Liver (tissue), 3 donors: ENCODE measurements at regions not wholly inside any gene's neighbourhood (a gene's known extent, or its start where the extent isn't known, plus 50 kb on each side); places are given as distances from the start of the nearest gene placed in this dataset.

Experiments used
- CTCF ChIP-seq: fragments of 150-350 bp; IDR thresholded peaks from 2 replicates; pipeline ENCODE4 v1.5.1; 2017; ENCODE audit warnings: improper control_type of control experiment, low read depth, low read length; ENCODE audit not compliant: missing input control
- EGR1 ChIP-seq, 2 donors: IDR thresholded peaks; 2 replicates each; pipeline ENCODE4 v1.6.1; 2016 to 2018; ENCODE audit warnings: antibody characterized with exemption in 2 of 2, low read depth in 2 of 2
- FOXA1 ChIP-seq: IDR thresholded peaks from 2 replicates; pipeline ENCODE4 v1.6.1; 2016; ENCODE audit warnings: antibody characterized with exemption
- JUND ChIP-seq, 2 donors: IDR thresholded peaks; 2 replicates each; pipeline ENCODE4 v1.6.1; 2016; ENCODE audit warnings: antibody characterized with exemption in 2 of 2
- RAD21 ChIP-seq, 2 donors: IDR thresholded peaks; 2 replicates each; pipeline ENCODE4 v1.6.1; 2016; ENCODE audit warnings: antibody characterized with exemption in 2 of 2, mild to moderate bottlenecking in 2 of 2
- SP1 ChIP-seq: IDR thresholded peaks from 2 replicates; pipeline ENCODE4 v1.6.1; 2018; ENCODE audit warnings: antibody characterized with exemption, mild to moderate bottlenecking
- TAF1 ChIP-seq: conservative IDR thresholded peaks from 2 replicates; pipeline ENCODE4 v1.6.1; 2016; ENCODE audit warnings: antibody characterized with exemption, mild to moderate bottlenecking
- YY1 ChIP-seq: IDR thresholded peaks from 2 replicates; pipeline ENCODE4 v1.6.1; 2016; ENCODE audit warnings: antibody characterized with exemption, mild to moderate bottlenecking
- TF ChIP-seq, protein P1 (sequence below): IDR thresholded peaks from 2 replicates; pipeline ENCODE4 v1.6.1; 2016; ENCODE audit warnings: antibody characterized with exemption
- TF ChIP-seq, protein P2 (sequence below): IDR thresholded peaks from 2 replicates; pipeline ENCODE4 v1.6.1; 2016; ENCODE audit warnings: antibody characterized with exemption, mild to moderate bottlenecking
- donor health status: healthy.
- donor health status: healthy.

DNA sequence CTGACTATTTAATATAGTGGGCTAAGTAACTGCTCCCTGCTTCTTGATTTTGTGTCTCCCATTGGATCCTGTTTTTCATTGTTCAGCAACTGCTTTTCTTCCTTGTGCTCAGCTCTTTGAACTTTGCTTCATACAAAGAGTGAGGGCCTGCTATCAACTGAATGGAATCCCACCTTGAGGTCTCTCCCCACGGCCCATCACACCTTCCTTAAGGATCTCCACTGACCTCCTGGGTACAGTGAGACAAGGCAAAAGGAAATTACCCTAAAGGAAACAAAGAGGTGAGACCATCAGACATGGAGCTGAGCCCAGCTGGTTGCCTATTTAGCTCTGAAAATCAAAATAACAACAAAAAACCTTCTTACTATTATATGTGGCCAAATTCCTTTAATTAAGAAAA is 91.3 kb upstream of the RPL34 start:
- TF ChIP-seq SP1 (no peak), RAD21 (IDR thresholded peaks at IDR 0.05) (no peak), CTCF (no peak), TAF1 (no peak), YY1 (no peak), EGR1 (IDR thresholded peaks at IDR 0.05; ENCODE audit: low read depth in 2 of 2) (no peak), FOXA1 (no peak), JUND (IDR thresholded peaks at IDR 0.05) (no peak)
- TF ChIP-seq, protein P1, sequence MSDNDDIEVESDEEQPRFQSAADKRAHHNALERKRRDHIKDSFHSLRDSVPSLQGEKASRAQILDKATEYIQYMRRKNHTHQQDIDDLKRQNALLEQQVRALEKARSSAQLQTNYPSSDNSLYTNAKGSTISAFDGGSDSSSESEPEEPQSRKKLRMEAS, result no peak
- TF ChIP-seq, protein P2, sequence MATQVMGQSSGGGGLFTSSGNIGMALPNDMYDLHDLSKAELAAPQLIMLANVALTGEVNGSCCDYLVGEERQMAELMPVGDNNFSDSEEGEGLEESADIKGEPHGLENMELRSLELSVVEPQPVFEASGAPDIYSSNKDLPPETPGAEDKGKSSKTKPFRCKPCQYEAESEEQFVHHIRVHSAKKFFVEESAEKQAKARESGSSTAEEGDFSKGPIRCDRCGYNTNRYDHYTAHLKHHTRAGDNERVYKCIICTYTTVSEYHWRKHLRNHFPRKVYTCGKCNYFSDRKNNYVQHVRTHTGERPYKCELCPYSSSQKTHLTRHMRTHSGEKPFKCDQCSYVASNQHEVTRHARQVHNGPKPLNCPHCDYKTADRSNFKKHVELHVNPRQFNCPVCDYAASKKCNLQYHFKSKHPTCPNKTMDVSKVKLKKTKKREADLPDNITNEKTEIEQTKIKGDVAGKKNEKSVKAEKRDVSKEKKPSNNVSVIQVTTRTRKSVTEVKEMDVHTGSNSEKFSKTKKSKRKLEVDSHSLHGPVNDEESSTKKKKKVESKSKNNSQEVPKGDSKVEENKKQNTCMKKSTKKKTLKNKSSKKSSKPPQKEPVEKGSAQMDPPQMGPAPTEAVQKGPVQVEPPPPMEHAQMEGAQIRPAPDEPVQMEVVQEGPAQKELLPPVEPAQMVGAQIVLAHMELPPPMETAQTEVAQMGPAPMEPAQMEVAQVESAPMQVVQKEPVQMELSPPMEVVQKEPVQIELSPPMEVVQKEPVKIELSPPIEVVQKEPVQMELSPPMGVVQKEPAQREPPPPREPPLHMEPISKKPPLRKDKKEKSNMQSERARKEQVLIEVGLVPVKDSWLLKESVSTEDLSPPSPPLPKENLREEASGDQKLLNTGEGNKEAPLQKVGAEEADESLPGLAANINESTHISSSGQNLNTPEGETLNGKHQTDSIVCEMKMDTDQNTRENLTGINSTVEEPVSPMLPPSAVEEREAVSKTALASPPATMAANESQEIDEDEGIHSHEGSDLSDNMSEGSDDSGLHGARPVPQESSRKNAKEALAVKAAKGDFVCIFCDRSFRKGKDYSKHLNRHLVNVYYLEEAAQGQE, result no peak
